Memory B cell (primary cell): ENCODE measurements at regions not wholly inside any gene's neighbourhood (a gene's known extent, or its start where the extent isn't known, plus 50 kb on each side); places are given as distances from the start of the nearest gene placed in this dataset.
"Not testable (repeated sequence)": the region's sequence is repeated elsewhere in the genome, so short reads cannot be mapped to it uniquely, and the experiment has no call there.

Experiments
- ATAC-seq: fragments of 150-1000 bp; cut with Tn5 transposase; 2 replicates; pipeline ENCODE4 v1.10.0; 2021; ENCODE audit warnings: low read depth, mild to moderate bottlenecking, moderate library complexity
- DNase-seq, 2 donors: peaks; one replicate each; pipeline ENCODE4 v3.0.0; 2022; ENCODE audit warnings: low spot score in 2 of 2
- H3K27ac Mint-ChIP-seq: one replicate; pipeline ENCODE4 v1.8.0; 2022; ENCODE audit warnings: mild to moderate bottlenecking, moderate library complexity, mixed read lengths
- H3K27me3 Mint-ChIP-seq: one replicate; pipeline ENCODE4 v1.8.0; 2022; ENCODE audit warnings: mixed read lengths
- H3K36me3 Mint-ChIP-seq: one replicate; pipeline ENCODE4 v1.8.0; 2022; ENCODE audit warnings: mild to moderate bottlenecking, mixed read lengths
- H3K4me1 Mint-ChIP-seq: one replicate; pipeline ENCODE4 v1.8.0; 2022; ENCODE audit warnings: mixed read lengths
- H3K4me3 Mint-ChIP-seq: one replicate; pipeline ENCODE4 v1.8.0; 2022; ENCODE audit warnings: mild to moderate bottlenecking, moderate library complexity, mixed read lengths
- H3K9me3 Mint-ChIP-seq: one replicate; pipeline ENCODE4 v1.8.0; 2022; ENCODE audit warnings: mixed read lengths

- no peak overlapping the region for H3K27ac Mint-ChIP-seq
- DNase-seq: no peak
- no peaks in the 10 kb centered on the region for H3K27me3 Mint-ChIP-seq
- no peak for ATAC-seq
- H3K4me1 Mint-ChIP-seq: no peaks in the 10 kb centered on the region
- no peaks in the 10 kb centered on the region for H3K36me3 Mint-ChIP-seq
- H3K9me3 Mint-ChIP-seq: peaks cover 1% of the 10 kb centered on the region
- no peak overlapping the region for H3K4me3 Mint-ChIP-seq
Observed at GRCh38 chr4:170988446-170988845, 824.8 kb upstream of the GALNTL6 start.

GRCh38 chr4:170979736-170980135, 833.5 kb upstream of the GALNTL6 start:
- H3K27me3 Mint-ChIP-seq: no peaks in the 10 kb centered on the region
- no peak overlapping the region for H3K4me3 Mint-ChIP-seq

GRCh38 chr4:170978990-170979389, 834.2 kb upstream of the GALNTL6 start:
- no peaks in the 10 kb centered on the region for H3K4me1 Mint-ChIP-seq
- no peaks in the 10 kb centered on the region for H3K27me3 Mint-ChIP-seq
- H3K36me3 Mint-ChIP-seq: no peaks in the 10 kb centered on the region
- H3K4me3 Mint-ChIP-seq: no peak overlapping the region
- ATAC-seq (no peak), DNase-seq (no peak)
- no peak overlapping the region for H3K27ac Mint-ChIP-seq
- peaks cover 3% of the 10 kb centered on the region for H3K9me3 Mint-ChIP-seq

More at GRCh38 chr4:170979736-170980135, 833.5 kb upstream of the GALNTL6 start:
- Mint-ChIP-seq H3K36me3 (no peaks in the 10 kb centered on the region), H3K9me3 (peaks cover 3% of the 10 kb centered on the region), H3K4me1 (no peaks in the 10 kb centered on the region), H3K27ac (no peak overlapping the region)
- DNase-seq (no peak), ATAC-seq (no peak)

DNA sequence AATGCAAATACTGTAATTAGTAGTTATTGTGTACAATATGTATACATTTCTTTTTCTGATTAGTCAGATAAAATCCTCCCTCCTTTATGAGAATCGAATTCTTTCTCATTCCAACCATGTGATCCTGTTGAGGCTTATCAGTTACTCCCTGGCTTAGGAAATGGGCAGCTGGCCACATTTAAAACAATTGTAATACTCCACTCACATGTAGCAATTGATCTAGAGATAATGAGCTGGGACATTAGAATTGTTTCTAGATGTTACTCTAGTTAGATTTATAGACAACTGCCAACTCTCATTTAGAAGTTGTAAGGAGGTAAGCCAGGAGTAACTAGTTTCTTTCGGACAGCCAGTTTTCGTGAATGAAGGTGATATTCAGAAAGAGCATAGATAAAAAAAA, 859.3 kb upstream of the AADAT start:
- Mint-ChIP-seq H3K4me1 (no peaks in the 10 kb centered on the region), H3K36me3 (no peaks in the 10 kb centered on the region), H3K9me3 (peaks cover 1% of the 10 kb centered on the region), H3K27me3 (no peaks in the 10 kb centered on the region), H3K27ac (no peak overlapping the region), H3K4me3 (no peak overlapping the region)
- no peak for DNase-seq
- ATAC-seq: no peak

DNA sequence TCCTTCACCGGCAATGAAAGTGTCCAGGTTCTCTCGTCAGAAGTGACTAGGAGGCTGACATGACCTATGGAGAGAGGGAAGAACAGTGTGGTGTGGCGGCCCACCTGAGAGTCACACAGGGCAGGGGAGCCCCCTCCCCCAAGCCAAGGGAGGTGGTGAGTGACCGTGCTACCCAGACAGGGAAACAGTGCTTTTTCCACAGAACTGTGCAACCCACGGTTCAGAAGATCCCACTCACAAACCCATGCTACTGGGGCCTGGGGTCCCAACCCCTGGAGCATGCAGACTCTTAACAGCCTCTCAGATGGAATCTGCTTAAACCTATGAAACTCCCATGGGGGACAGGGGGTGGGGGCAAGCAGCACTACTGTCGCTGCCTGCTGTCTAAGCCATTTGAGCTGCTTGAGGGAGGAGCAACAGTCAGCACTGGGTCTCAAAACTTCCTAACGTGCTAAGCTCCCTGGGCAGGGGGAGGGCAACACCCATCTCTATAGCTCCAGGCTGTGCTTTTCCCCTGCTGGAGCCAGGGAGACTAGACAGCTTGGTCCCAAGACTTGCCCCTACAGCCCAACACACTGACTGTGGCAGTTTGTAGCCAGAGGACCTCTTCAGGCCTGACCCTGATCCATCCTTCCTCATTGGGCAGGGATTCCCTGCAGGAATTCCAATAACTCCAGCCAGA, 850.4 kb upstream of the AADAT start:
- Mint-ChIP-seq H3K4me1 (no peaks in the 10 kb centered on the region), H3K36me3 (no peaks in the 10 kb centered on the region), H3K27me3 (no peaks in the 10 kb centered on the region), H3K27ac (no peak overlapping the region), H3K9me3 (peaks cover 8% of the 10 kb centered on the region), H3K4me3 (no peak overlapping the region)
- ATAC-seq (no peak), DNase-seq (no peak)

GRCh38 chr4:170938588-170938987, 848.8 kb upstream of the AADAT start:
- no peaks in the 10 kb centered on the region for H3K27me3 Mint-ChIP-seq
- no peaks in the 10 kb centered on the region for H3K4me1 Mint-ChIP-seq
- H3K36me3 Mint-ChIP-seq: no peaks in the 10 kb centered on the region
- H3K4me3 Mint-ChIP-seq: no peak overlapping the region
- H3K27ac Mint-ChIP-seq: no peak overlapping the region
- H3K9me3 Mint-ChIP-seq: peaks cover 8% of the 10 kb centered on the region
- ATAC-seq (no peak), DNase-seq (no peak)

DNA sequence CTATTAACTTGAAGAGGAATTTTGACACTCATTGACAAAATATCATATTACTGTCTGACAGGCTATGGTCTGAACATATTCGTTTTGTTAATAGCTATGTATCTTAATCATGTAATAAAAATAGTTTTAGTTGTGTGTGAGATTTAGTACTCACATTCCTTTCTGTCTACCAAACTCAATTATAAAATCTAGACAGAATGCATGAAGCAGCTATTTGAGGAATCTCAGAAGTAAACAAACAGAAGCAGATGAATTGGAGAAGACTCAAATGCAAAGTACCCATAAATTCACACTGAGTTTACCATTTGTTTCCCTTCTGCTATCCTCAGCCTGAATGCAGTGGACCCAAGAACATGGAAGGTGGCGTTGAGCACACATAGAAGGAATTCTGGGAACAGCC, 841.6 kb upstream of the AADAT start:
- no peaks in the 10 kb centered on the region for H3K27me3 Mint-ChIP-seq
- no peaks in the 10 kb centered on the region for H3K9me3 Mint-ChIP-seq
- H3K36me3 Mint-ChIP-seq: no peaks in the 10 kb centered on the region
- ATAC-seq (no peak), DNase-seq (no peak)
- H3K27ac Mint-ChIP-seq: no peak overlapping the region
- no peak overlapping the region for H3K4me3 Mint-ChIP-seq
- no peaks in the 10 kb centered on the region for H3K4me1 Mint-ChIP-seq

- H3K4me3 Mint-ChIP-seq: no peak overlapping the region
- H3K27ac Mint-ChIP-seq: no peak overlapping the region
- peaks cover 1% of the 10 kb centered on the region for H3K9me3 Mint-ChIP-seq
- ATAC-seq (no peak), DNase-seq (no peak)
- H3K27me3 Mint-ChIP-seq: no peaks in the 10 kb centered on the region
- no peaks in the 10 kb centered on the region for H3K36me3 Mint-ChIP-seq
- no peaks in the 10 kb centered on the region for H3K4me1 Mint-ChIP-seq
Observed at GRCh38 chr4:170888660-170889059, 798.9 kb upstream of the AADAT start.

DNA sequence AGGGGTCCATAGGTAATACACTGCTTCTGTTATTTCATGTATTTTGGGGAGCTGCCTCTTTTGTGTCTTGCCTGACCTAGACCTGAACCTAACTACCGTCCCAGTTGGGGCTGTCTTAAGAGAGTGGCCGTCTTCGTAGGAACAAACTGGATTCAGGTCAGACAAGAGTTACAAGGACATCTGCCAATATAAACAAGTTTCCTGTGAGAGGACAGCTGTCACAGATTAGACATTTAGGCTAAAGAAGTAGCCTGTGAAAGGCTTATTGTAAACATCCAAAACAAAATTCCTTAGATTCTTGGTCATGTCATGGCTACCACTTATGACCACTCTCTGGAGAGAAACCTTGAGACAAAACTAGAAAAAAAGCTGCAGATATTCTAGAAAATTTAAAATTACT, 797.6 kb upstream of the AADAT start:
- no peaks in the 10 kb centered on the region for H3K36me3 Mint-ChIP-seq
- no peaks in the 10 kb centered on the region for H3K27me3 Mint-ChIP-seq
- H3K4me1 Mint-ChIP-seq: no peaks in the 10 kb centered on the region
- peaks cover 1% of the 10 kb centered on the region for H3K9me3 Mint-ChIP-seq
- DNase-seq: no peak
- no peak overlapping the region for H3K27ac Mint-ChIP-seq
- ATAC-seq: no peak
- H3K4me3 Mint-ChIP-seq: no peak overlapping the region

GRCh38 chr4:170884969-170885570, 795.3 kb upstream of the AADAT start:
- Mint-ChIP-seq H3K36me3 (no peaks in the 10 kb centered on the region), H3K4me1 (no peaks in the 10 kb centered on the region), H3K27me3 (no peaks in the 10 kb centered on the region), H3K4me3 (no peak overlapping the region), H3K27ac (no peak overlapping the region), H3K9me3 (peaks cover 1% of the 10 kb centered on the region)
- ATAC-seq (no peak), DNase-seq (no peak)

GRCh38 chr4:170881646-170882045, 791.9 kb upstream of the AADAT start:
- ATAC-seq, H3K27ac Mint-ChIP-seq, H3K27me3 Mint-ChIP-seq, H3K4me1 Mint-ChIP-seq, H3K9me3 Mint-ChIP-seq, H3K4me3 Mint-ChIP-seq, H3K36me3 Mint-ChIP-seq, DNase-seq: not testable (repeated sequence)

DNA sequence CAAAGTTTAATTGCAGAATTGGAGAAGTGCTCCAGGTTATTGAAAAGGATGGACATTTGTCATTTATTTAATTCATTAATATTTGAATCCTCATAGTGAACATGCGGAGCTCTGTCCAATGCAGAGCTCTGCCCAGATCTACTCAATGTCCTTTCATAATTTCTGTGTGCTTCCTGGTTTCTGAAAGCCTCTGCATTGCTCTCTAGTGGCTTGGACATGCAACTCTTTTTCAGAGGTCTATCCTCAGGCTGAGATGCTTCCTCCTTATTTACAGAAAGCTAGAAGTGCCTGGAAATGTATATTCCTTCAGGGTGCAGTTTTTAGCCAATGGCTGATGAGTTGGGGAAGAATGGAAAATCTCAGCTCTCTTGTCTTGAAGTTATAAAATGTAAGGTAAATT, 786.1 kb upstream of the AADAT start:
- Mint-ChIP-seq H3K27ac (no peak overlapping the region), H3K4me1 (no peaks in the 10 kb centered on the region), H3K9me3 (peaks cover 1% of the 10 kb centered on the region), H3K36me3 (no peaks in the 10 kb centered on the region), H3K4me3 (no peak overlapping the region), H3K27me3 (no peaks in the 10 kb centered on the region)
- DNase-seq (no peak), ATAC-seq (no peak)

DNA sequence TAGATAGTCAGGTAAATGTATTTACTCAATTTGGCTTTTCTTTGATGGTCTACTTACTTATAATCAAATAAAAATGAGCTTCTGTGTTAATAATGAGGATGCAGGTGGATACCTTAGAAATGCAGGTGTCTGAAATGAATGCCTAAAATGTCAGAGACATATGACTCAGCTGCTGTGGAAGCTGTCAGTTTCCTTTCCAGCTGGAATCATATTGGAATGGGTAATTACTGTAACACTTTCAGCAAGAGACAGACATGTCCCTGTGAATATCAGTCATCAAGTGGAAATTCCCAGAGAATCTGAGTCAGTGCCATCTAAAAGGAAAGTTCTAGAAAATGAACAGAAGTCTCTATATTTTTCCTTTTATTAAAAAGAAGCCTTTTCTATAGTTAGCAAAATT, 783.0 kb upstream of the AADAT start:
- no peaks in the 10 kb centered on the region for H3K36me3 Mint-ChIP-seq
- no peaks in the 10 kb centered on the region for H3K27me3 Mint-ChIP-seq
- DNase-seq: no peak
- H3K4me3 Mint-ChIP-seq: no peak overlapping the region
- no peak for ATAC-seq
- no peaks in the 10 kb centered on the region for H3K4me1 Mint-ChIP-seq
- H3K9me3 Mint-ChIP-seq: peaks cover 1% of the 10 kb centered on the region
- no peak overlapping the region for H3K27ac Mint-ChIP-seq

- Mint-ChIP-seq H3K4me1 (no peaks in the 10 kb centered on the region), H3K27me3 (no peaks in the 10 kb centered on the region), H3K4me3 (no peak overlapping the region), H3K36me3 (no peaks in the 10 kb centered on the region), H3K9me3 (peaks cover 1% of the 10 kb centered on the region), H3K27ac (no peak overlapping the region)
- ATAC-seq (no peak), DNase-seq (no peak)
Observed at GRCh38 chr4:170868170-170868569, 778.4 kb upstream of the AADAT start.

- no peaks in the 10 kb centered on the region for H3K4me1 Mint-ChIP-seq
- H3K27ac Mint-ChIP-seq: no peak overlapping the region
- peaks cover 5% of the 10 kb centered on the region for H3K9me3 Mint-ChIP-seq
- ATAC-seq: no peak
- no peaks in the 10 kb centered on the region for H3K36me3 Mint-ChIP-seq
- DNase-seq: no peak
- H3K4me3 Mint-ChIP-seq: no peak overlapping the region
- no peaks in the 10 kb centered on the region for H3K27me3 Mint-ChIP-seq
Observed at GRCh38 chr4:170854097-170854496, 764.3 kb upstream of the AADAT start.
